ENCODE measurements at regions not wholly inside any gene's neighbourhood (a gene's known extent, or its start where the extent isn't known, plus 50 kb on each side); places are given as distances from the start of the nearest gene placed in this dataset.

DNA sequence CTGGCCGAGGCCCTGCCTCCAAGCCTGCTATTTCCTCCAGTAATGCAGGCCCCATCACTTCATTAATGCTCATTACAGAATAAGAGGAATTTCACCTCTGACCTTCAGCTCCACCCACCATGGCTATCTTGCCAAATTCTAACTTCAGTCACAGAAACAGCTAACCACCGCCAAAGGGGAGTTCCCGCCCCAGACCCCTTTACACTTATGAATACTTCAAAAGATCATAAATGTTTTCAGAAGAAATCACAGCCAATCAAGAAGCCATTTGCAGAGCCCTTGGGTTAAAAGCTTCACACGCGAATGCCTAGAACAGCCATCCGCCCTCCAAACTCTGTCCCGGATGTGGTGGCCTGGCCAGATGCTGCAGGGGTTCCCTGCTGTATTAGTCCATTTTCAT lies 73.8 kb upstream of the TWIST2 start:
- Histone ChIP-seq H3K27me3 (ENCODE audit: low read length) (no peaks in the 10 kb centered on the region), H2AFZ (ENCODE audit: low read depth, low read length, severe bottlenecking) (no peak overlapping the region), H3K4me3 (ENCODE audit: insufficient read depth, low read length, poor library complexity, severe bottlenecking) (no peak overlapping the region), H3K4me2 (ENCODE audit: low read depth, low read length, poor library complexity, severe bottlenecking) (no peak overlapping the region), H3K9me3 (ENCODE audit: insufficient read depth, low read length) (peaks cover 5% of the 10 kb centered on the region; the same call in 1 of the 2 replicates), H3F3A (ENCODE audit: insufficient read depth) (peaks cover 4% of the 10 kb centered on the region; the same call in 1 of the 2 replicates), H3K9ac (ENCODE audit: low read length) (no peak overlapping the region), H3K36me3 (ENCODE audit: low read length) (no peaks in the 10 kb centered on the region), H3K79me2 (ENCODE audit: insufficient read depth, low read length) (no peaks in the 10 kb centered on the region), H3K27ac (ENCODE audit: low read depth, low read length) (no peak overlapping the region), H4K20me1 (ENCODE audit: low read depth, low read length) (no peaks in the 10 kb centered on the region), H3K9me2 (replicated peaks; ENCODE audit: insufficient read depth, low read length) (no peaks in the 10 kb centered on the region)
- TF ChIP-seq CTCF (IDR thresholded peaks at IDR 0.05; ENCODE audit: insufficient read depth, low read length, poor library complexity, severe bottlenecking) (no peak), EZH2phosphoT487 (conservative IDR thresholded peaks at IDR 0.05; ENCODE audit: low read length) (no peak)

- Histone ChIP-seq H3K27me3 (ENCODE audit: low read length) (no peaks in the 10 kb centered on the region), H3F3A (ENCODE audit: insufficient read depth) (peaks cover 4% of the 10 kb centered on the region; the same call in 1 of the 2 replicates), H3K4me2 (ENCODE audit: low read depth, low read length, poor library complexity, severe bottlenecking) (no peak overlapping the region), H3K9me2 (replicated peaks; ENCODE audit: insufficient read depth, low read length) (no peaks in the 10 kb centered on the region), H3K36me3 (ENCODE audit: low read length) (no peaks in the 10 kb centered on the region), H3K9me3 (ENCODE audit: insufficient read depth, low read length) (peaks cover 5% of the 10 kb centered on the region; the same call in 1 of the 2 replicates), H3K9ac (ENCODE audit: low read length) (no peak overlapping the region), H3K4me3 (ENCODE audit: insufficient read depth, low read length, poor library complexity, severe bottlenecking) (no peak overlapping the region), H4K20me1 (ENCODE audit: low read depth, low read length) (no peaks in the 10 kb centered on the region), H3K27ac (ENCODE audit: low read depth, low read length) (no peak overlapping the region), H3K79me2 (ENCODE audit: insufficient read depth, low read length) (no peaks in the 10 kb centered on the region), H2AFZ (ENCODE audit: low read depth, low read length, severe bottlenecking) (no peak overlapping the region)
- TF ChIP-seq CTCF (IDR thresholded peaks at IDR 0.05; ENCODE audit: insufficient read depth, low read length, poor library complexity, severe bottlenecking) (no peak), EZH2phosphoT487 (conservative IDR thresholded peaks at IDR 0.05; ENCODE audit: low read length) (no peak)
Measured at GRCh38 chr2:238774980-238775509, 72.8 kb upstream of the TWIST2 start.

- Histone ChIP-seq H3K4me2 (ENCODE audit: low read depth, low read length, poor library complexity, severe bottlenecking) (no peak overlapping the region), H4K20me1 (ENCODE audit: low read depth, low read length) (no peaks in the 10 kb centered on the region), H3F3A (ENCODE audit: insufficient read depth) (peaks cover 4% of the 10 kb centered on the region; the same call in 1 of the 2 replicates), H3K9me2 (replicated peaks; ENCODE audit: insufficient read depth, low read length) (no peaks in the 10 kb centered on the region), H3K79me2 (ENCODE audit: insufficient read depth, low read length) (no peaks in the 10 kb centered on the region), H3K27ac (ENCODE audit: low read depth, low read length) (no peak overlapping the region), H3K9ac (ENCODE audit: low read length) (no peak overlapping the region), H2AFZ (ENCODE audit: low read depth, low read length, severe bottlenecking) (no peak overlapping the region), H3K36me3 (ENCODE audit: low read length) (no peaks in the 10 kb centered on the region), H3K27me3 (ENCODE audit: low read length) (no peaks in the 10 kb centered on the region), H3K9me3 (ENCODE audit: insufficient read depth, low read length) (peaks cover 5% of the 10 kb centered on the region; the same call in 1 of the 2 replicates), H3K4me3 (ENCODE audit: insufficient read depth, low read length, poor library complexity, severe bottlenecking) (no peak overlapping the region)
- TF ChIP-seq CTCF (IDR thresholded peaks at IDR 0.05; ENCODE audit: insufficient read depth, low read length, poor library complexity, severe bottlenecking) = no peak
- no peak for TF ChIP-seq EZH2phosphoT487 (conservative IDR thresholded peaks at IDR 0.05; ENCODE audit: low read length)
Measured at GRCh38 chr2:238775591-238775990, 72.3 kb upstream of the TWIST2 start.
